Karpas-422 (cell line): ENCODE measurements at regions not wholly inside any gene's neighbourhood (a gene's known extent, or its start where the extent isn't known, plus 50 kb on each side); places are given as distances from the start of the nearest gene placed in this dataset.

Experiments
- DNase-seq: peaks from one replicate; pipeline ENCODE4 v3.0.0-alpha.2; 2015
- H2AFZ ChIP-seq: fragments of 200-600 bp; sonication (generic); 2 replicates; pipeline ENCODE4 v1.6.1; 2014; ENCODE audit warnings: antibody characterized with exemption, low read length, mixed read lengths
- H3K27ac ChIP-seq: fragments of 200-600 bp; sonication (generic); 2 replicates; pipeline ENCODE4 v1.5.1; 2014; ENCODE audit warnings: mild to moderate bottlenecking, low read length, moderate library complexity
- H3K27me3 ChIP-seq: fragments of 200-600 bp; sonication (generic); 2 replicates; pipeline ENCODE4 v1.6.1; 2014; ENCODE audit warnings: low read length, mixed read lengths
- H3K36me3 ChIP-seq: fragments of 200-600 bp; sonication (generic); 2 replicates; pipeline ENCODE4 v1.6.1; 2014; ENCODE audit warnings: low read length, mixed read lengths; ENCODE audit not compliant: insufficient read depth
- H3K4me1 ChIP-seq: fragments of 200-600 bp; sonication (generic); 2 replicates; pipeline ENCODE4 v1.6.1; 2014; ENCODE audit warnings: mild to moderate bottlenecking, low read length, mixed read lengths
- H3K4me2 ChIP-seq: fragments of 200-600 bp; sonication (generic); 2 replicates; pipeline ENCODE4 v1.6.1; 2014; ENCODE audit warnings: low read length, low read depth, mild to moderate bottlenecking; ENCODE audit not compliant: poor library complexity, severe bottlenecking
- H3K4me3 ChIP-seq: fragments of 200-600 bp; sonication (generic); 2 replicates; pipeline ENCODE4 v1.5.1; 2014; ENCODE audit warnings: mild to moderate bottlenecking, antibody characterized with exemption, low read length, mixed read lengths
- H3K79me2 ChIP-seq: fragments of 200-600 bp; sonication (generic); 2 replicates; pipeline ENCODE4 v1.6.1; 2014; ENCODE audit warnings: mild to moderate bottlenecking, low read length, mixed read lengths
- H3K9ac ChIP-seq: fragments of 200-600 bp; sonication (generic); 2 replicates; pipeline ENCODE4 v1.6.0; 2014; ENCODE audit warnings: low read length
- H3K9me2 ChIP-seq: fragments of 200-600 bp; sonication (generic), shearing (Covaris generic); replicated peaks from 2 replicates; pipeline ENCODE4 v1.6.0; 2014; ENCODE audit warnings: mild to moderate bottlenecking, low read length, moderate library complexity; ENCODE audit not compliant: insufficient read depth
- H3K9me3 ChIP-seq: fragments of 300-700, 200-600 bp; sonication (generic); 2 replicates; pipeline ENCODE4 v1.6.1; 2014; ENCODE audit warnings: low read length, mixed read lengths
- H4K20me1 ChIP-seq: fragments of 200-600 bp; sonication (generic); 2 replicates; pipeline ENCODE4 v1.6.1; 2014; ENCODE audit warnings: mild to moderate bottlenecking, antibody characterized with exemption, low read length, low read depth; ENCODE audit not compliant: insufficient read depth

DNA sequence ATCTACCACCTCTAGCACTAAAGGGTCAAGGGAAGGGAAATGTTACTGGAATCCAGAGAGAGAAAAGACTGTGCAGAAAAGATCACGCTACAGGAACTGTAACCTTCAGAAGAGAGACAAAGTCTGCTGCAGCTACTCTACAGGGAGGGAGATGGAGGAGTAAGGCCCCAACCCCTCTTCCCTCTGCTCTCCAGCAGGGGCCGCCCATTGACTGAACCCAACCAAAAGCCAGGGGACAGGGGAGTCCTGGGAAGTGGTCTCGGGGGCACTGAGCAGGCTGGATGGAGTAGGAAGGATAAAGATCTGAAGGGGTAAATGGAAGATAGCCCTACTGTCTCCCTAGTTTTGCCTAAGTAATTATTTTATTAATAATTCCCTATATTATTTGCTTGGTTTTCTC, 72.8 kb upstream of the NR5A2 start:
- H3K4me3 ChIP-seq: no peak overlapping the region
- no peaks in the 10 kb centered on the region for H3K79me2 ChIP-seq
- no peak overlapping the region for H3K9ac ChIP-seq
- no peaks in the 10 kb centered on the region for H3K9me2 ChIP-seq
- H3K4me1 ChIP-seq: no peaks in the 10 kb centered on the region
- H3K27ac ChIP-seq: no peak overlapping the region
- H3K9me3 ChIP-seq: no peaks in the 10 kb centered on the region
- no peaks in the 10 kb centered on the region for H3K36me3 ChIP-seq
- no peaks in the 10 kb centered on the region for H3K27me3 ChIP-seq
- no peak overlapping the region for H2AFZ ChIP-seq
- H3K4me2 ChIP-seq: no peak overlapping the region
- peak; percentile 66 for DNase-seq
- H4K20me1 ChIP-seq: no peaks in the 10 kb centered on the region

DNA sequence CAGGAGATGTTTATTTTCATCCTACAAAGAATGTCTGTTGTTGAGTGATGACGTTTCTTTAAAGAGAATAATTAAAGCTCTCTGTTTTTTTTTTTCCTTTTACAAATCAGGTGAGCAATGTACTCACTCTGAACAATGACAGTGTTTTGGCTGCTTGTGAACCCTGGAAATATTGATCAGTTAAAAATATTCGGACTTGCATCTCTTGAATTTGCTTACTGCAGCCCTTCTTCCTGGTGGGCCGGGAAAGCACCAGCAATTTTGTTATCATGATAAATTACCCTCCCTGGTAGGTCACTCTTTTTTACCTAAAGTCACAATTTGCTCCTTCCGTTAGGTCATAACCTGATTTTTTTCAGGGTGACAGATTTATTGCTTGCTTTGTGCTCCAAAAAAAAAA, 72.3 kb upstream of the NR5A2 start:
- no peak overlapping the region for H3K27ac ChIP-seq
- H3K4me1 ChIP-seq: no peaks in the 10 kb centered on the region
- no peak overlapping the region for H2AFZ ChIP-seq
- H3K9me2 ChIP-seq: no peaks in the 10 kb centered on the region
- H3K36me3 ChIP-seq: no peaks in the 10 kb centered on the region
- H3K9me3 ChIP-seq: no peaks in the 10 kb centered on the region
- H3K4me2 ChIP-seq: no peak overlapping the region
- no peaks in the 10 kb centered on the region for H4K20me1 ChIP-seq
- H3K27me3 ChIP-seq: no peaks in the 10 kb centered on the region
- no peak overlapping the region for H3K4me3 ChIP-seq
- no peak overlapping the region for H3K9ac ChIP-seq
- DNase-seq: no peak
- no peaks in the 10 kb centered on the region for H3K79me2 ChIP-seq

DNA sequence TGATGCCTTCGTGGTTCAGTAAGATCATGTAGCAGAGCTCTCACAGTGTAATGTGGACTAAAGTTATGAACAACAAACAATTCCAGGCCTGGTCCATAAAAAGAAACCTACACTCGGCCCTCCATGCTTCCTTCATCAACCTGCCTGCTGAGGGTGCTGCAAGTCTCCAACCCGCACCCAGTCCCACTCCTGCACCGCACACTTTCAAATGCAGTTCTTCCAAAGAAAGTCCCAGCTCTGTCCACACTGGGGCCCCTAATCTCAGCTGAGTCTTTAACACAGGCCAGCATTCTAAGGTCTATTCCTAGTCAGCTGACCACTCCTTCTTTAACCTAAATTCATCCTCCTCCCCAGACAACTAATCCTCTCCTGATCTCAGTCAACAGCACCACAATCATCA, 71.5 kb upstream of the NR5A2 start:
- Histone ChIP-seq H3K27me3 (no peaks in the 10 kb centered on the region), H2AFZ (no peak overlapping the region), H3K9me2 (no peaks in the 10 kb centered on the region), H3K4me3 (no peak overlapping the region), H3K9me3 (no peaks in the 10 kb centered on the region), H3K4me1 (no peaks in the 10 kb centered on the region), H3K79me2 (no peaks in the 10 kb centered on the region), H3K36me3 (no peaks in the 10 kb centered on the region), H3K27ac (no peak overlapping the region), H3K4me2 (no peak overlapping the region), H4K20me1 (no peaks in the 10 kb centered on the region), H3K9ac (no peak overlapping the region)
- DNase-seq: no peak

- H2AFZ ChIP-seq: no peak overlapping the region
- no peak overlapping the region for H3K9ac ChIP-seq
- no peak overlapping the region for H3K4me3 ChIP-seq
- H3K79me2 ChIP-seq: no peaks in the 10 kb centered on the region
- no peaks in the 10 kb centered on the region for H3K36me3 ChIP-seq
- no peaks in the 10 kb centered on the region for H3K9me3 ChIP-seq
- H3K4me1 ChIP-seq: no peaks in the 10 kb centered on the region
- no peak overlapping the region for H3K4me2 ChIP-seq
- no peaks in the 10 kb centered on the region for H4K20me1 ChIP-seq
- H3K27me3 ChIP-seq: no peaks in the 10 kb centered on the region
- no peak for DNase-seq
- no peaks in the 10 kb centered on the region for H3K9me2 ChIP-seq
- H3K27ac ChIP-seq: no peak overlapping the region
Observed at GRCh38 chr1:199959033-199959774, 68.3 kb upstream of the NR5A2 start.

GRCh38 chr1:199959775-199960110, 67.8 kb upstream of the NR5A2 start:
- H2AFZ ChIP-seq: no peak overlapping the region
- no peaks in the 10 kb centered on the region for H3K79me2 ChIP-seq
- H3K4me2 ChIP-seq: no peak overlapping the region
- no peak overlapping the region for H3K4me3 ChIP-seq
- no peak for DNase-seq
- no peaks in the 10 kb centered on the region for H3K4me1 ChIP-seq
- H3K27ac ChIP-seq: no peak overlapping the region
- H4K20me1 ChIP-seq: no peaks in the 10 kb centered on the region
- no peaks in the 10 kb centered on the region for H3K9me2 ChIP-seq
- H3K9ac ChIP-seq: no peak overlapping the region
- no peaks in the 10 kb centered on the region for H3K27me3 ChIP-seq
- H3K36me3 ChIP-seq: no peaks in the 10 kb centered on the region
- H3K9me3 ChIP-seq: no peaks in the 10 kb centered on the region

DNA sequence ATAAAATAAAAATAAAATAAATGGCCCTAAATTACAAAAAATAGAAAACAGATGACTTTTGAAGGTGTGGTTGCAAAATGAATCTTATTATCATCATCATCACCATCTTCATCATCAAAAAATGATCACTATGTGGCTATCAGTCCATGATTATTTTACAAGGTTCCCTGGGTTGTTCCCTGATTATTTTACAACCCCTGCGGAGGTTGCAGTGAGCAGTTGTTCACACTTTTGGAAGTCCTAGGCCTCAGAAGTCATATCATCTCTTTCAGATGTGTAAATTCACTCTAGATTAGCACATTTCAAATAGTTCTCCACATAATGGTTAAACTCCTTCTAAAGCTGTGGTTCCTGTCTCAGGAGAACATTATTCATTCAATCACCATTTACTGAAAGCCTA, 57.4 kb upstream of the NR5A2 start:
- Histone ChIP-seq H3K27ac (no peak overlapping the region), H3K9ac (no peak overlapping the region), H3K4me3 (no peak overlapping the region), H3K9me3 (no peaks in the 10 kb centered on the region), H3K27me3 (no peaks in the 10 kb centered on the region), H3K79me2 (no peaks in the 10 kb centered on the region), H3K36me3 (no peaks in the 10 kb centered on the region), H3K4me1 (no peaks in the 10 kb centered on the region), H2AFZ (no peak overlapping the region), H3K9me2 (no peaks in the 10 kb centered on the region), H3K4me2 (no peak overlapping the region), H4K20me1 (no peaks in the 10 kb centered on the region)
- no peak for DNase-seq

GRCh38 chr1:199976496-199977144, 50.9 kb upstream of the NR5A2 start:
- Histone ChIP-seq H3K4me2 (no peak overlapping the region), H3K9me3 (no peaks in the 10 kb centered on the region), H3K79me2 (no peaks in the 10 kb centered on the region), H3K36me3 (no peaks in the 10 kb centered on the region), H3K4me1 (peaks cover 11% of the 10 kb centered on the region), H3K27me3 (no peaks in the 10 kb centered on the region), H2AFZ (no peak overlapping the region), H3K9me2 (no peaks in the 10 kb centered on the region), H3K9ac (no peak overlapping the region), H4K20me1 (no peaks in the 10 kb centered on the region), H3K27ac (no peak overlapping the region), H3K4me3 (no peak overlapping the region)
- DNase-seq: no peak
